GM18907 (cell line): ENCODE measurements at regions not wholly inside any gene's neighbourhood (a gene's known extent, or its start where the extent isn't known, plus 50 kb on each side); places are given as distances from the start of the nearest gene placed in this dataset.
"Not testable (repeated sequence)": the region's sequence is repeated elsewhere in the genome, so short reads cannot be mapped to it uniquely, and the experiment has no call there.

Source experiments
- ATAC-seq: cut with Tn5 transposase; IDR thresholded peaks from one replicate; pipeline ENCODE4 v1.9.1; 2021; ENCODE audit warnings: mild to moderate bottlenecking, moderate library complexity; ENCODE audit not compliant: unreplicated experiment

GRCh38 chr4:169898095-169898494 lies 128.1 kb downstream of the MFAP3L start:
- ATAC-seq = no peak

GRCh38 chr4:169894767-169895166 lies 131.4 kb downstream of the MFAP3L start:
- not testable (repeated sequence) for ATAC-seq

- no peak for ATAC-seq
Observed at GRCh38 chr4:169885893-169886292, 128.1 kb upstream of the HPF1 start.

- ATAC-seq = no peak
Observed at GRCh38 chr4:169881769-169882168, 124.0 kb upstream of the HPF1 start.

DNA sequence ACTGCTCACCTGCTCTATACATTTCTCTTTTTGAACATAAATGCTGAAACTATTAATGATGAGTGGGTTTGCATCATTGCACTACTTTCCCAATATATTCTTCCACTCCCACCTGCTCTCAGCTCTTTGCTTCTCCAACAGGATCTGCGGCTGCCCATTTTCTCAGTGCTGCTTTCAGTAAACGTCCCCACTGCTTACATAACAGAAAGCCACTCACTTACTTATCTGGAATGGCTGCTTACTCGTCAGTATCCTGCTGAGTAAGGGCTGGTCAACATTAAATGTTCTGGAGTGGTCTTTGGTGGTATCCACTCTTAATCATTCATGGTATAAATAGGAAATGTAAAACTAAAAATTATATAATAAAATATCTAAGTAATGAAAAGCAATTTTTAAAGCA lies 112.8 kb upstream of the HPF1 start:
- ATAC-seq = no peak

DNA sequence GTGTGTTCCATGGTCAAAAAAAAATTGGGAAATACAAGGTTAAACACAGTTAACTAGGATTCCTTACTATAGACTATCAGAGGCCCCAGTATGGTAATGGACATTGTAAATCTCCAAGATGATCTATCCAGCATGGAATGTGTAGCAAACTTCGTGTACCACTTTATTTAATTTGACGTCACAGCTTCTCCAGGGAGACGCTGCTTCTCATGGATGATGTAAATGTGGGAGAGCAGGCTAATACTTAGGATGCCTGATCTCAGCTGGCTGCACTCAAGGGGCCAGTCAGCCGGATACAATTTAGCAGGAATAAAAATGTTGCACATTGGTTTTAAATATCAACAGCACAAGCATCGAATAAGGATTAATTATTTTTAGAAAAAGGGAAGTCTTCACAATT lies 111.7 kb upstream of the HPF1 start:
- no peak for ATAC-seq

- ATAC-seq = no peak
Observed at GRCh38 chr4:169861593-169861992, 103.8 kb upstream of the HPF1 start.

DNA sequence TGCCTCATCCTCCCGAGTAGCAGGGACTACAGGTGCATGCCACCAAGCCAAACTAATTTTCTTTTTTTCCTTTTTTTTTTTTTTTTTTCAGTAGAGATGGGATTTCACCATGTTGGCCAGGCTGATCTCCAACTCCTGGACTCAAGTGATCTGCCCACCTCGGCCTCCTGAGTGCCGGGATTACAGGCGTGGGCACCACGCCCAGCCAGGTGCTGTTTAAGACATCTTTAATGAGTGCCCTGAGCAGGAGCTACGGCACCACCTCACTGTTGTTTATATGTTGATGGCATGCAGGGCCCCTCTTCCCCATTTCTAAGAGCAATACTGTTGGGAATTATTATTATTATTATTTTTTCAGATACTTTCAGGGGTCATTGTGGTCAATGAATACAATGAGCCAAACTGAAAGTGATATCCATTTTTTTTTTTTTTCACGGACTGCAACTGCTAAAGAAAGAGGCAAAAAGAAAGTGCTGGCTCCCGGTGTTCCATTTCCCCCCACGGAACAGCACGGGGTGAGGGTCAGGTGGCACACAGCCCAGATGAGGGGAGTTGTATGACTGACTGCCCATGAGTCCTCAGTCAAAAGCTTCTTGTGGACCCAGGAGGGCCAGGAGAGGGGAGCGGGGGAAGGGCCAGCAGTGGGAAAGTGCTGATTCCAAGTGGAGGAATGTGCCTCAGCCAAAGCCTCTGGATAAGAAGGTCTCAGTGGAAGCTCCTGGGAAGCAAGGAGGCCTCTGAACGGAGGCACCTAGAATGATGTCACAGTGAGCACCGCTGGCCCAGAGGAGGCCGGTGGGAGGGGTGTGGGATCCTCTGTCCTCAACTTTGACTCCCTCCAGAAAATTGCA lies 101.8 kb upstream of the HPF1 start:
- ATAC-seq = no peak

GRCh38 chr4:169854090-169854489 lies 96.3 kb upstream of the HPF1 start:
- no peak for ATAC-seq

GRCh38 chr4:169852481-169852880 lies 94.7 kb upstream of the HPF1 start:
- ATAC-seq = no peak

DNA sequence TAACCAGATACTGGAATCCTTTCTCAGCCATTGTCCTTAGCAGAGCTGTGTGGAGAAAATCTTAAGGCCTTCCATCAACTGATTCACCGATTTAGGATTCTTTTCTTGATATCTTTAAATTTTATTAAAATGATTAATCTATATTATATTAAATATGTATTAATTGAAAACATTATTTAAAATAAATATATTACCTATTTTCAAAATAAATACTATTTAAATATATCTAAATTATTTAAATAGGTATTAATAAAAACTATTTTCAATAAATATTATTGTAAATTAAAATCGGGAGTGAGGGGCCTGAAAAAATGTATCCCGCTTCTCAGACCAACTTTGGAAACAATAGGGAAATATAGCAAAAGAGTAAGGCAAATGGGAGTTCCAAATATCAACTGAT lies 94.0 kb upstream of the HPF1 start:
- ATAC-seq = no peak

- ATAC-seq = no peak
Observed at GRCh38 chr4:169849456-169849855, 91.7 kb upstream of the HPF1 start.

- no peak for ATAC-seq
Observed at GRCh38 chr4:169848018-169848417, 90.3 kb upstream of the HPF1 start.

GRCh38 chr4:169847171-169847570 lies 89.4 kb upstream of the HPF1 start:
- no peak for ATAC-seq

DNA sequence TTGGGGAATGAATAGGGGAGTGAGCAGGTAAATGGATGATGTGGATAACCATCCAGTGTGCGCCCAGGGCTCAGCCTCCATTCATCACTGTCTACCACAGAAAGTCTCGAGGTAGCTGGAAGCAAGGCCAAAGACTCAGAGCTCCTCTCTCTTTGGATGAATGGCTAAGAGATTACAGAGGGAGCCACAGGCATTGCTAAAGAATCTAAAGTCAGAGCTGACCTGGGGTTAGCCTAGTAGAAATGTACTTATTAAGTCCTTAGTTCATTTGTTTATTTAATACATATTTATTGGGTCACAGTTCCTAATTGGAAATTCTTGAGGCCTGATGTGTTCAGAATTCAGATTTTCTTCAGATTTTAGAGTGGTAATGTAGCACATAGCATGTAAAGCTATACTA lies 88.7 kb upstream of the HPF1 start:
- ATAC-seq = no peak

GRCh38 chr4:169841776-169842175 lies 84.0 kb upstream of the HPF1 start:
- ATAC-seq = no peak

- ATAC-seq = peak; percentile 51
Observed at GRCh38 chr4:169840554-169840953, 82.8 kb upstream of the HPF1 start.

DNA sequence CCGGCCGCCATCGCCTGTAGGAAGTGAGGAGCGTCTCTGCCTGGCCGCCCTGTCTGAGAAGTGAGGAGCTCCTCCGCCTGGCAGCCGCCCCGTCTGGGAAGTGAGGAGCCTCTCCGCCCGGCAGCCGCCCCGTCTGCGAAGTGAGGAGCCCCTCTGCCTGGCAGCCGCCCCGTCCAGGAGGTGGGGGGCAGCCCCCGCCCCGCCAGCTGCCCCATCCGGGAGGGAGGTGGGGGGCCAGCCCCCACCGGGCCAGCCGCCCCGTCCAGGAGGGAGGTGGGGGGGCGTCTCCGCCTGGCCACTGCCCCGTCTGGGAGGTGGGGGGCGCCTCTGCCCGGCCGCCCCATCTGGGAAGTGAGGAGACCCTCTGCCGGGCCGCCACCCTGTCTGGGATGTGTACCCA lies 70.6 kb upstream of the HPF1 start:
- not testable (repeated sequence) for ATAC-seq

DNA sequence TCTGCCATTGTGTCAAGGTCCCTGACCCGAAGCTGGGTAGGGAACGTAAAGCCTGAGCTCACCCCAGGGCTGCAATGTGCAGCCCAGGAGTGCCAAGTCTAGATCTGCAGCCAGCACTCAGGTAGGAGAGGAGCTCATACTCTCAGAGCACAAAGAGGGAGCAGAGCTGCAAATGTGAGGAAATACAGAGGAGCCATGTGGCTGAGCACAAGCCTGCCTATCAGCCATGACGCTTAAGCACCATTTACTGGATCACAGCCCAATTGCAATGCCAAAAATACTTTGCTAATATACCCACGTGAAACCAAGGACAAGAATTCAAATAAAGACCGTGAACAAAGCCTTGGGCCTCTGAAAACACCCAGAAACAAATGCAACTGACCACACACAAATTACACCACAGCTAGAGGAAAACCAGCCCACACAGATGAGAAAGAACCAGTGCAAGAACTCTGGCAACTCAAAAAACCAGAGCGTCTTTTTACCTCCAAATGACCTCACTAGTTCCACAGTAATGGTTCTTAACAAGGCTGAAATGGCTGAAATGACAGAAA lies 69.0 kb upstream of the HPF1 start:
- no peak for ATAC-seq

GRCh38 chr4:169823685-169824084 lies 65.9 kb upstream of the HPF1 start:
- ATAC-seq = no peak

DNA sequence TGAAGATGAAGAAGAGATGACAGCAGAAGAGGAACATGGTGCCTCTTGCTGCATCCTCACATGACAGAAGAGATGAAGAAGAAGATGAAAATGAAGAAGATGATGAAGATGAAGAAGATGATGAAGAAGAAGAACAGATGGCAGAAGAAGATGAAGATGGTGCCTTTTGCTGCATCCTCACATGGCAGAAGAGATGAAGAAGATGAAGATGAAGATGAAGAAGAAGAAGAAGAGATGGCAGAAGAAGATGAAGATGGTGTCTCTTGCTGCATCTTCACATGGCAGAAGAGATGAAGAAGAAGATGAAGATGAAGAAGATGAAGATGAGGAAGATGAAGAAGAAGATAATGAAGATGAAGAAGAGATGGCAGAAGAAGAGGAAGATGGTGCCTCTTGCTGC lies 63.7 kb upstream of the HPF1 start:
- ATAC-seq = no peak

DNA sequence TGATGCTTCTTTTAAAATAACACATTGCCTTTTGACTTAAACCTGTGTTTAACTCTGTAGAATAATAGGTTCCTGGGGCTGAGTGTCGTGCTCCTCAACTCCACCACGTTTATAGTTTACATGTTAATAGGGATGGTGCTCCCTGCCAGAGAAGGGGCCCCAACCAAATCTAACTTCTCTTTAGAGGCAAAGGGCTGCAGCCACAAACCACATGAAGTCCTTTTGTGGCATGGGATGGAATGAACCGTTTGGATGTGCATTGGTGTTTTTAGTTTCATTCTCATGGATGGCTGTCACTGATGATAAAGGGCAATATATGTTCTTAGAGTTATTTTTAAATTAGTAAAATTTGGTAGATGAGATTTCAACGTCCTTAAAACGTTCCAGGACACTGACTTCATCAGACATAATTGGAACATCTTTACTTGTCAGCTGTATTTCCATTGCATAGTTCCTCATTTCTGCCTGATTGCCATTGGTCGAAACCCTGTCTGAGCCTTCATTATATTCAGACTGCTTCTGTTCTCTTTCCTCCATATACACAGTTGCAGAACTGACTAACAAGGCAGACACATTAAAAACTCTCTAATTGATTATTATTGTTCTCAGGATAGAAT lies 60.4 kb upstream of the HPF1 start:
- no peak for ATAC-seq
